ENCODE measurements at regions not wholly inside any gene's neighbourhood (a gene's known extent, or its start where the extent isn't known, plus 50 kb on each side); places are given as distances from the start of the nearest gene placed in this dataset.

GRCh38 chr3:156620901-156621300 is 53.5 kb upstream of the TIPARP start:
- no peak overlapping the region for H3K4me3 ChIP-seq (ENCODE audit: low read depth, low read length)
- no peaks in the 10 kb centered on the region for H3K36me3 ChIP-seq
- DNase-seq: no peak
- H3K9me3 ChIP-seq: no peaks in the 10 kb centered on the region
- no peaks in the 10 kb centered on the region for H3K27me3 ChIP-seq
- peaks cover 5% of the 10 kb centered on the region for H3K4me1 ChIP-seq
- no peak for TF ChIP-seq CTCF (IDR thresholded peaks at IDR 0.05; ENCODE audit: low read depth, low read length)

GRCh38 chr3:156620260-156620659 is 54.1 kb upstream of the TIPARP start:
- TF ChIP-seq CTCF (IDR thresholded peaks at IDR 0.05; ENCODE audit: low read depth, low read length): no peak
- H3K36me3 ChIP-seq: no peaks in the 10 kb centered on the region
- no peaks in the 10 kb centered on the region for H3K27me3 ChIP-seq
- peaks cover 5% of the 10 kb centered on the region for H3K4me1 ChIP-seq
- no peaks in the 10 kb centered on the region for H3K9me3 ChIP-seq
- H3K4me3 ChIP-seq (ENCODE audit: low read depth, low read length): no peak overlapping the region
- peak; percentile 19 for DNase-seq

- H3K9me3 ChIP-seq: no peaks in the 10 kb centered on the region
- H3K4me3 ChIP-seq (ENCODE audit: low read depth, low read length): no peak overlapping the region
- no peak for DNase-seq
- H3K36me3 ChIP-seq: no peaks in the 10 kb centered on the region
- no peak for TF ChIP-seq CTCF (IDR thresholded peaks at IDR 0.05; ENCODE audit: low read depth, low read length)
- peaks cover 5% of the 10 kb centered on the region for H3K4me1 ChIP-seq
- no peaks in the 10 kb centered on the region for H3K27me3 ChIP-seq
These were observed 55.0 kb upstream of the TIPARP start for GRCh38 chr3:156619376-156619775.

GRCh38 chr3:156617781-156618180 is 56.6 kb upstream of the TIPARP start:
- no peak for DNase-seq
- Histone ChIP-seq H3K9me3 (no peaks in the 10 kb centered on the region), H3K4me3 (ENCODE audit: low read depth, low read length) (no peak overlapping the region), H3K36me3 (no peaks in the 10 kb centered on the region), H3K4me1 (peaks cover 5% of the 10 kb centered on the region), H3K27me3 (no peaks in the 10 kb centered on the region; the same call in 1 of the 2 replicates)
- TF ChIP-seq CTCF (IDR thresholded peaks at IDR 0.05; ENCODE audit: low read depth, low read length): no peak

GRCh38 chr3:156617145-156617544 is 57.2 kb upstream of the TIPARP start:
- no peak overlapping the region for H3K4me3 ChIP-seq (ENCODE audit: low read depth, low read length)
- H3K4me1 ChIP-seq: peaks cover 5% of the 10 kb centered on the region
- no peaks in the 10 kb centered on the region for H3K36me3 ChIP-seq
- TF ChIP-seq CTCF (IDR thresholded peaks at IDR 0.05; ENCODE audit: low read depth, low read length): no peak
- H3K9me3 ChIP-seq: no peaks in the 10 kb centered on the region
- DNase-seq: no peak
- H3K27me3 ChIP-seq: no peaks in the 10 kb centered on the region; the same call in 1 of the 2 replicates

- Histone ChIP-seq H3K4me3 (ENCODE audit: low read depth, low read length) (no peak overlapping the region), H3K4me1 (peaks cover 5% of the 10 kb centered on the region), H3K27me3 (no peaks in the 10 kb centered on the region; the same call in 1 of the 2 replicates), H3K9me3 (no peaks in the 10 kb centered on the region), H3K36me3 (no peaks in the 10 kb centered on the region)
- TF ChIP-seq CTCF (IDR thresholded peaks at IDR 0.05; ENCODE audit: low read depth, low read length): no peak
- DNase-seq: no peak
These were observed 58.7 kb upstream of the TIPARP start for GRCh38 chr3:156615592-156616173.
